HPDE6-E6E7 (cell line): ENCODE measurements at regions not wholly inside any gene's neighbourhood (a gene's known extent, or its start where the extent isn't known, plus 50 kb on each side); places are given as distances from the start of the nearest gene placed in this dataset.
"Not testable (repeated sequence)": the region's sequence is repeated elsewhere in the genome, so short reads cannot be mapped to it uniquely, and the experiment has no call there.

Experiments used
- DNase-seq: peaks from one replicate; pipeline ENCODE4 v3.0.0; 2011; ENCODE audit warnings: missing footprints; ENCODE audit errors: extremely low spot score

- no peak for DNase-seq
Measured at GRCh38 chrX:8025705-8026104, 98.5 kb upstream of the PNPLA4 start.

DNA sequence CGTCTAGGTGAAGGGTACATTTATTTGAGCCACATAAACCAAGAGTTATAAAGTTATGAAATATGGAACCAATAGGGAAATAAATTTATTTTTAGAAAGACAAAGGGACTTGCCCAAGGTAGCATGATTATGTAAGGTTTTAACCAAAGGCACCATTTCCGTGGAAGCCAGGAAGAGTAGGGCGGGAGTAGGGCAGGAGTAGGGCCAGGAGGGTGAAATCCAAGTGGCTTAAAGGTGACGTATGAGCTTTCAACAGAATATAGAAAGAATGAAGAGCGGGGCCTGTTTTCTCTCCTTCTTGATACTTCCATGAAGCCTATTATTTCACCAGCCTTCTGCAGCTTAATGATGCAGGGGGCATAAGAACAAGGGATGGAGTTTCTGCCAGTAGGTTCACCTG is 91.7 kb upstream of the PNPLA4 start:
- no peak for DNase-seq

GRCh38 chrX:8010105-8010504 is 82.9 kb upstream of the PNPLA4 start:
- DNase-seq, result no peak

GRCh38 chrX:8005678-8006347 is 78.6 kb upstream of the PNPLA4 start:
- no peak for DNase-seq

- no peak for DNase-seq
Measured at GRCh38 chrX:8003147-8003883, 76.1 kb upstream of the PNPLA4 start.

GRCh38 chrX:7996851-7997250 is 69.6 kb upstream of the PNPLA4 start:
- DNase-seq, result no peak

GRCh38 chrX:7996414-7996813 is 69.2 kb upstream of the PNPLA4 start:
- DNase-seq, result peak; percentile 9

- no peak for DNase-seq
Measured at GRCh38 chrX:7993873-7994272, 66.7 kb upstream of the PNPLA4 start.

GRCh38 chrX:7988013-7988759 is 61.0 kb upstream of the PNPLA4 start:
- not testable (repeated sequence) for DNase-seq

DNA sequence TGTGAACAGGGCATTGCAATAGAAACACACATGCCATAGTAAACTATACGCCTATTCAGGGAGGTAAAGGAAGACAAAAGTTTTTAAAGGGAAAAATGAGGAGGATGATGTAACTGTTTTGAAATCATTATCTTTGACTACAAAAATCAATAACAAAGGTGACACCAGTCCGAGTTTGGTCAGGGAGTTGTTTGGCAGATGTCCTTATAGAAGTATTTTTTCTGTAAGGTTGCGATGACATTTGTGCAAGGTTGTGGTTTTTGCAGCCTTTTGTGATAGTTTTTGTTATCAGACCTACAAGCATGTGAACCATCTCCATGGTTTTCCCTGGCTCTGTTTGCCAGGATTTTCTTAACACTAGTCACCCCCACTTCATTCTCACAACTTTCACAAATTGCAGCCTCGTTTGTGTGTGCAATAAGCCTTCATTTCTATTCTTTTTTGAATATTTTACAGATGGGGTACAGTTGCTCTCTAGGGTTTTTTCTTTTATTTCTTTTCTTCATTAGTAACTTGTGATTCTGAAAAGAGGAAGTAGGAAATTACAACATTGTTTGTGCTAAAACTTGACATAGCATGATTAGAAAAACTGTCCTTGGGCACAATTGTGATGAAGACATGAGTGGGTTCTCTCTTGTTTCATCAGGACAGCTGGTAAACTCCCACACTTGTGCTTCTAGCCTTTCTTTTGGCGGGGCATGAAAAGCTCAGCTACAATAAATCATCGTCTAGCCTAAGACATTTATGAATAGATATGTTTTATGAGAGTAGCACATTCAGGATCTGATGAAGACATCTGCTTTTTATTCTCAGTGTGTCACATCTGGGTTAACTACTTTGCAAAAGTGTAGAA is 60.2 kb upstream of the PNPLA4 start:
- DNase-seq, result no peak

DNA sequence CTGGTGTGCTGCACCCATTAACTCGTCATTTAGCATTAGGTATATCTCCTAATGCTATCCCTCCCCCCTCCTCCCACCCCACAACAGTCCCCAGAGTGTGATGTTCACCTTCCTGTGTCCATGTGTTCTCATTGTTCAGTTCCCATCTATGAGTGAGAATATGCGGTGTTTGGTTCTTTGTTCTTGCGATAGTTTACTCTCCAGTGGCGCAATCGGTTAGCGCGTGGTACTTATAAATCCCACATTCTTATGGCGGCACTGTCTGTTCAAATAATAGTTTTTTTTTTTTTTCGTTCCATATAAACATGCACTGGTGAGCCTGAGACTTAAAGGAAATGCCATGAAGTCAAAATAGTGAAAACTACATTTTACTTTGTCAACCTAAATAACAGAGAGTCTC is 59.5 kb upstream of the PNPLA4 start:
- not testable (repeated sequence) for DNase-seq

GRCh38 chrX:7985568-7985967 is 58.4 kb upstream of the PNPLA4 start:
- no peak for DNase-seq

- DNase-seq, result no peak
Measured at GRCh38 chrX:7983581-7983980, 56.4 kb upstream of the PNPLA4 start.
